GM23248 (cell line): ENCODE measurements at regions not wholly inside any gene's neighbourhood (a gene's known extent, or its start where the extent isn't known, plus 50 kb on each side); places are given as distances from the start of the nearest gene placed in this dataset.

Source experiments
- EZH2 ChIP-seq: fragments of 200-600 bp; sonication (generic); IDR thresholded peaks from 2 replicates; pipeline ENCODE4 v1.6.1; 2018; ENCODE audit warnings: antibody characterized with exemption, mild to moderate bottlenecking; ENCODE audit not compliant: insufficient read depth, poor library complexity, severe bottlenecking
- EZH2phosphoT487 ChIP-seq: fragments of 200-600 bp; sonication (generic); IDR thresholded peaks from 2 replicates; pipeline ENCODE4 v1.6.1; 2018; ENCODE audit warnings: antibody characterized with exemption, moderate library complexity, mild to moderate bottlenecking, low read depth; ENCODE audit not compliant: insufficient read depth

DNA sequence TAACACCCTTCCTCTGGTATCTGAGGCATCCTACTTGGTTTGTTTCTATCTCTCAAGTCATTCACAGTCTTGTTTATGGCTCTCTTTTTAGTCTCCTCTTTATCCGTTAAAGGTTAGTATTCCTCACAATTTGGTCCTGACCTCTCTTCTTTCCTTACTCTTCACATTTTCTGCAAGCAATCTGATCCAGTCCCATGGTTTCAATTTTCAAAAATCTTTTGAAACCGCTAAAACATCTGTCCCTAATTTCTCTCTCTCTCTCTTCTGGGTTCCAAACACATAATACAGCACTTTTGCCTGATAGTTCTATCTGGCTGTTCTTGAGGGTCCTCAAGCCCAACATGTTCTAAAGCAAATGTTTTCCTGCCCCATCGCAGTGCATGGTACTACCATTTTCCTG, 149.0 kb downstream of the SERPINI1 start:
- no peak for TF ChIP-seq EZH2
- no peak for TF ChIP-seq EZH2phosphoT487
